NCI-H128 (cell line): ENCODE measurements at regions not wholly inside any gene's neighbourhood (a gene's known extent, or its start where the extent isn't known, plus 50 kb on each side); places are given as distances from the start of the nearest gene placed in this dataset.

Source experiments
- DNase-seq: peaks from one replicate; lab custom pipeline; 2025; ENCODE audit not compliant: unreplicated experiment; lab: John Stamatoyannopoulos, UW

DNA sequence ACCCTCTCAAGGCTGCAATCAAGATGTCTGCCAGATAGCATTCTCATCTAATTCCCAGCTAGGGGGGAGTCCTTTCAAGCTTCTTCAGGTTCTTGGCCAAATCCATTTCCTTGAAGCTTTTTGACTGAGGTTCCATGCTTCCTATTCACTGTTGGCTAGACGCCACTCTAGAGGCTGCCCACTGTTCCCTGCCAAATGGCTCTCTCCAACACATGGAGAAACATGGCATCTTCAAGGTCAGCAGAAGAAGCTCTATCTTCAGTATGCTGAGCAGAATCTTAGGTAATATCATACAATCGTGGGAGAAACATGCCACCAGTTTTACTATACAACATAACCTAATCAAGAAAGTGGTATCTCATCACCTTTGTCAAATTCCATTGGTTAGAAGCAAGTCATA lies 1985.1 kb upstream of the CELF4 start:
- no peak for DNase-seq

DNA sequence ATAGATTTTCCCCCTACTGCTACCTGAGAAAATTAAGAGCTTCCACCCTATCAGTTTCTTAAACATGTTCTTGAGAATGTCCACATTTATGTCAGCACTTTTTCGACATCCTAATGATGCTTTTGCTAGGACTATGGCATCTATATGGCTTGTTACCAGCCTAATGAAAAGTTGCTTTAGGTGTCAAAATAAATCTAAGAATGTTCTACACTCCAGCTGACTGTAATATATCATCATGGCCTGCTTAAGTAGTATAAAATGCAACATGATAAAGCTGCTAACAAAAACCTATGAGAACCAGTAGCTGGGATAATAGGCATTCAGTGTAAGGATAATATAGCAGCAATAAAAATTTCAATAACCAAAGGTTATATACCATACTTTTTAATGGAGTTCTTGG lies 1983.5 kb upstream of the CELF4 start:
- no peak for DNase-seq

DNA sequence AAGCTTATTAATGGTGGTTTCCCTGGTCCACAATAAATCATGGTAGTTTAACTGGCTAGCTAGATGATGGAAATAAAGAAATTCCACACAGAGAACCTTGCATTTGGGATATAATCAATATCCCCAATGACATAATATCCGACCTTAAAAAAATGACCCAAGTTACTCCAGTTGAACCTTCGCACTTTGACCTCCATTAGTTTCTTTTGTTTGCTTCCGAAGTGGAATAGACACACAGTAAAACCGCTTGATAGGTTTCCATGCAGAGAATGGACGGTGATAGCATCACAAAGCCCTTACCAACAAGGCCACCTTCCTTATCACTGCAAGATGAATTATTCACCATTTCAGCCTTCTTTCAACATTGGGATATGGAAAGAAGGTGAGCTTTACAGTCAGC lies 1966.1 kb upstream of the CELF4 start:
- DNase-seq = no peak

DNA sequence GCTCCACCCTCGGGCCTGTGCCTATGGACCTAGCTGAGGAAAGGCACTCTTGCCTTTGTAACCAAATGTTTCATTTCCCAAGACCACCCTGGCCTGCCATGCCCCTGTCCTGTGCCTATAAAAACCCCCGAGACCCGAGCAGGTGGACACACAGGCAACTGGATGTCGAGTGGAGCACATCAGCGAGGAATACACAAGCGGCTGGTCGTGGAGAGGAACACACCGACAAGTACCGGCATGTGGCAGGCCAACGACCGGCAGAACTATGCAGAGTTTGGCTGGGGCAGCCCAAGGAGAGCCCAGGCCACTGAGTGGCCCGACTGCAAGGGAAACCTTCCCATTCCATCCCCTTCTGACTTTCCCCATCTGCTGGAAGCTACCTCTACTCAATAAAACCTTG lies 1963.8 kb upstream of the CELF4 start:
- no peak for DNase-seq

DNA sequence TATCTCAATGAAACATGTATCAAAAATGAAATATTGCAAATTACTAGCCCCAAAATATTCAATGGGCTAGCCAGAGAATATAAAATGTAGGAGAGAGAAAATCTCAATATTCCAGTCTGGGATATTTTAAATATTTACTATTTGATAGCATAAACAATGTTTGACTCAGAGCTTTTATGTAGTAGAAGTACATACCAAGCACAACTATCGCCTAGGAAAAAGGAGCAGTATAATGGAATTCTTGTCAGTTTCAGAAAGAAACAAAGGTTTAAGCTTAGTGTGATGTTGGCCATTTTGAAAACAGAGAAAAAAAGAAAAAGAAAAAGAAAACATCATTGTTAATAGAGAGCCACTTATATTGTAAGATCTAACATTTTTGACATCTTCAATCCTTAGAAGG lies 1961.9 kb upstream of the CELF4 start:
- no peak for DNase-seq

DNA sequence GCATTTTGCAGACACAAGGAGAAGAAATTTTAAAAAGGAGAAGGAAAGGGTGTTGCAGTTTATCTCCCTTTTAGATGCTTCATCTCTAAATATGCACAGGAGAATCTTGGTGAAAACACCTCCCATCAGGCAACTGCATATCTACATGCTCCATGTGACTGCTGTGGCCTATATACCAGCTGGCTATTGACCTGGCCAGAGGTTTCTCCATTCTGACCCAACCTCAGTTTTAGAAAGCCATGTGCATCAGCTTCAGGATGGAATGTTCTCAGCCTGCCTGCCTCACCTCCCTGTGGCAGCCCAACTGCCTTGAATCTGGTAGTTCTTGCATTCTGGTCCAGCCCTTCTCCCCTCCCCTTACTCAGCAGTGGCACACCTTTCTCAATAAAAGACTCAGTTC lies 1958.8 kb upstream of the CELF4 start:
- DNase-seq = no peak

DNA sequence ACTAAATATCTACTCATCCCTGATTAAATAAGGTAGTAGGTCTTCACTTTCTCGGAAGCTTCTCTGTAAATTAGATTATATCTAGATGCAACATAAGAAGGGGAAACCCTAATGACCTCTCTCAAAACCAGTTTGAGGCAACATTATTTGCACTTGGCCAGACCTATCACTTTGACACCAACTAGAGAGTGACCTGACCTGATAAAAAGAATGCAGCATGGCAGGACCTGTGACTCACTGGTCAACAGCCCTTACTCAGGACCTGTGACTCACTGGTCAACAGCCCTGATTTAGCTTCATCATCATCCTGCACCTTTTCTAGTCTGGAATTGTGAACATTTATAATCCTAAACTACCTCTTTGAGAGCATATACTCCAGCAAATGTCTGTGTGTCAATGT lies 1957.7 kb upstream of the CELF4 start:
- no peak for DNase-seq

DNA sequence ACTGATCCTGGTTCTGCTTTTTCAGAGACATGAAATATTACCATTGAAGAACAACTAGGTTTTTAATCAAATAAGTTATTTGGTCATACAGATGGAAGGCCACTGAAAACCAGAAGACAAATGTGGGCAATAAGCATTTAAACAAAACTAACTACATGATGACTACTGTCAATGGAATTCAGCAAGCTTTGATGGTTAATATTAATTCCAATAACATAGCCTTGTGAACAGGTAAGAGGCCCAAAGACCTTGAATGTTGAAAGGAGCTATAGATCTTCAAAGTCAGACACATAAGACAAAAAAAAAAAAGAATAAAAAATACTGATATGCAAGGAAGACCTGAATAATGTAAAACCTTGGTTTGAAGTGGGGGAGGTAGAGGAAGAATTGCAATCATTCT lies 1955.6 kb upstream of the CELF4 start:
- DNase-seq = no peak

DNA sequence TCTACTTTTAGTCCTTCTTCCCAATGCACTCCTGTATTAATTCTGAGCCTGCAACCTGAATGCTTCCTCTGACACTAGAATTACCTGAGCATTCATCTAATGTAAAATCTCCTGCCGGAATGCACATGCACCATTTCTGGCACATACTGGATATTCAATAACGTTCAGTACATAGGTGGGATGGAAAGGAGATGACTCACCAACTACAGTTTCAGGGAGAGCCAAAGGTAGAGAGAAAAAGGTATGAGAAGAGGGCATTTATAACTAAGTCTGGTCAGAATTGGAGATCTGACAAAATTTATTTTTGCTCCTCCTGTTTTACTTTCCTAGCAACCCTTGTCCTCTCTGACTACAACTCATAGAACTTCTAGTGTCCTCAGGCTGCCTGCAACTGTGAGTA lies 1954.1 kb upstream of the CELF4 start:
- DNase-seq = no peak

DNA sequence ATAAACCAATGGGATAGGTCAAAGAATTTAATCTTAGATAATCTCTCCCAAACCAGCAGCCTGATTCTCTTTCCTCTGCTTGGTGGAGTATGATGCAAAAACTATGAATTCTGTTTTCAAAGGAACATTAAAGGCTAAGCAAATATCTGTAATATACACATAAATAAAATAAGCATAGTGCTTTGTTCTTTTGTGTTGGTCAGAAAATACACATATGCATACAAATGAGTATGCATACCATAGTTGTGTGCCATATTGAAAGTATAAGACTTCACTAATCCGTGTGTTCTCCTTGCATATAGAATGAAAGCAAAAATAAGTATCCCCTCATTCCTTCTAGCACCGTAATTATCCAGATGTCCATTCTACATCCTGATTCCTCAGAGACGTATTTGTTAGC lies 1949.7 kb upstream of the CELF4 start:
- DNase-seq = no peak

DNA sequence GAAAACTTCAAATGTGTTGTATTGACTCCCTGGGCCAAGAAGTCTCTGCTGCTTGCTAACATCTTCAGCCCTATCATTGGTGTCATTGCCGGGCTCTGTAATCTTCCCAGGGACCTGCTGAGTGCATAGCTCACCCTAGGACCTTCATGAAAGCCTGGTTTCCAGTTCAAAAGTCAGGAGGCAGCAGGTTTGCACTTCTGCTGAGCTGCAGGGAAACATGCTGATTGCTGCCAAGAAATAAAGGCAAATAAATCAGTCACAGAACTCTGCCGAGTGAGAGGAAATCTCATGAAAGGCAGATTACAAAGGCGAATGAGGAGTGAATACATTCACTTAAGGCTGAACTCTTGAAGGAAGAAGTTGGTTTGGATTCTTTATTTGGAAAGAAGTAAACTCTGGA lies 1947.6 kb upstream of the CELF4 start:
- DNase-seq = no peak

DNA sequence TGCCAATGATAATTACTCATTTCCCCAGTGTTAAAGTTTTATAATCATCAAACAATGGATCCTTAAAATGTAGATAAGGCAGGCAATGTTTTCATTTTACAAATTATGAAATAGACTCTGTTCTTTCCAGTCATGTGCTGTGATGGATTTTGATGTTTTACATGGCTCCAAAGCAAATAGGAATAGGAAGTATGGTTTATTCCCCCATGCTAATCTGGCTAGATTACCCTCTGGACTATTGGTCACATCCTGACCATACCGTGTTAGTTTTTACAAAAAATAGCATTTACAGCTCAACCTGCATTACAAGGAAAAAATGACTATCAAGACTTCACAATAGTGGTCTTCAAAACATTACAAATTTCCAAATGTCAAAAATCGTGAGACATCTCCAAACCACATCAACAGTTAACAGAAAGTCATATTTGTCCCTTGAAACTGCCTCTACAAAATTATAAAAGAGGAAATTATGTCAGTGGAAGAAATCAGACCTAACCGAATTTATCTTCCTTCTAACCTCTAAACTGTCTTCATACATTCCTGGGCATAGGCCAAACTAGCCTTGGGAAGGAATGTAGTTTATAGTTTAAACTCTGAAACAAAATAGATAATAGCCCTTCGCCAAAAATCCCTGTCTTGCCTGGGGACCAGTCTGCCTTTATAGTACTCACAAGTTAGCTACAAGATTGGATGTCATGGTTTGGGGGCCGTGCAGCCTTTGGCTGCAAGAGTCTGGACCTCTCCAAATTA lies 1941.2 kb upstream of the CELF4 start:
- no peak for DNase-seq

DNA sequence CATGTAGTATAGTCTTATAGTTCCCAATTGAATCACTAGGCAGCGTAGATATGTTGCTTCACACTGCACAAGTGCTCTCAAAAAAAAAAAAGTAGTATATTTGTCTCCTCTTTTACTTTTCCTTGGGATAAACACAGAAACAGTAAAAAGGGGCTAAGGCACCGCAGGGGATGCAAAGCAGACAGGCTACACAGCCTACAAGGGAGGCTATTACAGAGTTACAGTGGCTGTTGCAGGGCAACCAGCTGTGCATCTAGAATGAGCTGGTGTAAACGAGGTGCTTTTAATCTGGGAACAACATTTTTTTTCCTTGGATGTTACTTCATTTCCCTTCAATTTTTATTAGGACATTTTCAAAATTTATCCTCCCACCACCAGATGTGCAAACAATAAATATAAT lies 1934.7 kb upstream of the CELF4 start:
- no peak for DNase-seq

DNA sequence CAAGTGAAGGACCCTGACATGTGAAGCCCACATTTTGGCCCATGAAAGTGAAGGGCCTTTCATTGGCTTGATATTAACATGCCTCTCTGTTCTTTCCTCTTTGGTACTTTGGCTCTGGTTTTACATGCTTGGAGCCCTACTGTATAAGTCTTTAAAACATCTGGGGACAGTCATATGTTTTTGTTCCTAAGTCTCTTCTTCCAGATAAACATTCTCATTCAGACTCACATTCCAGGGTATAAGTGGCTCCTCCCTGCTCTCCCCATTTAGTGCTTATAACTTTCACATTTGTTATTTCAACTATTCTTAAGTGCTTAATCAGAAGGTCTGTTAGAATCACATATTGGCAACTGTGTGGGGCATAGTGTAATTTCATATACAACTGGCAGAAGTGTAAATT lies 1932.2 kb upstream of the CELF4 start:
- DNase-seq = no peak

DNA sequence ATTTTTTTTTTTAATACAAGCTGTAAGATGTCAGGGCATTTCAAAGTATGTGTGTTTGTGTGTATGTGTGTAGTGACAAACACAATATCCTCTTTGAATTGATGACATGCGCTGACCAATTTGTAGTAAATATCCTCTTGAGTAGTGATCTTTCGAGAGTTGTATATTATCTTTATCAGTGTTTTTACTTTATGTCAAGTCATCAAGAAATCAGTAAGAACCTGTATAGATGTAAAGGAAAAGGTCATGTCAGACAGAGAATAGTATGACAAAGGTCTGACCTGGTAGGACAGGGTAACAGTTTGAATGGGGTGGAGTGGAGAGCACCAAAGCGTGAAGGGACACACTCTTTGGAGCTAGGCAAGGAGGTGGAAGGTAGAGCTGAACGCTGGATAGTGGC lies 1931.4 kb upstream of the CELF4 start:
- no peak for DNase-seq

DNA sequence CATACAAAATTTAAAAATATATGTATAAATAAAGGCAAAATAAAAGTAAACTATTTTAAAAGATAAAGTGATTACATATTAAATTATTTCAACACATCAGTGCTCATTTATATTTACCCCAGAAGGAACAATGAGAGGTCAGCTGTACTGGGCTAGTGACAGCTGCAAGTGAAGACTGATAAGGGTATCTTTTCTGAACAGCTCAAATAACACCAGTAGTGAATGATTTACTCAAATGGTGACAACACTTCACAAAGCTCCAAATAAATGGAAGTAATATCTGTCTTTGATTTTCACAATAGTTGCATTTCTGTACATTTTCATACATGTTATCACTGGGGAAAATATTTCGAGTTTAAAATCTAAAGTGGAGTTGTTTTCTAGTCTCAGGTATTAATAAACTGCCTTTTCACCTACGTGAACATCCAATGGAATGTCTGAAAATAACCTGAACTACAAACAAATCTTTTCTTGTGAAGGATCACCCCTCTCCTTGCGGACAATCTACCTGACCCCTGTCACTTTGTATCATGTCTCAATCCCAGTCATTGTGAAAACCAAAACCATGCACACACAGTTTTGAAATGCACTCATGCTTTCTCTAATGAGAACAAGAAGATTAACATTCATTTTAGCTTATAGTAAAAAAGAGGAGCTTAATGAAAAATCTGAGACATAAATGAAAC lies 1928.8 kb upstream of the CELF4 start:
- DNase-seq = no peak

DNA sequence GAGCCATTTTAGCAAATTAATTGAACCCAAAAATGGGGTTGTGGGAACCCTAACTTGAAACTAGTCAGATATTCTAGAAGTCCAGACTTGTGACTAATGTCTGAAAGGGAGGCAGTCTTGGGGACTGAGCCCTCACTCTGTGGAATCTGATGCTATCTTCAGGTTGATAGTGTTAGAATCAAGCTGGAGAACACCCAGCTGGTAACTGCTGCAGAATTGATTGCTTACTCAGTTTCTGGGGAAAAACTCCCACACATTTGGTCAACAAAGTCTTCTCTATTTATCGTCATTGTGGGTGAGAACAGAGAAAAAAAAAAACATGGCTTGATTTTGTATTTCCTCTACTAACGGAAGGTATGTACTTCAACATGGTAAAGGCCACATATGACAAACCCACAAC lies 1925.8 kb upstream of the CELF4 start:
- no peak for DNase-seq

DNA sequence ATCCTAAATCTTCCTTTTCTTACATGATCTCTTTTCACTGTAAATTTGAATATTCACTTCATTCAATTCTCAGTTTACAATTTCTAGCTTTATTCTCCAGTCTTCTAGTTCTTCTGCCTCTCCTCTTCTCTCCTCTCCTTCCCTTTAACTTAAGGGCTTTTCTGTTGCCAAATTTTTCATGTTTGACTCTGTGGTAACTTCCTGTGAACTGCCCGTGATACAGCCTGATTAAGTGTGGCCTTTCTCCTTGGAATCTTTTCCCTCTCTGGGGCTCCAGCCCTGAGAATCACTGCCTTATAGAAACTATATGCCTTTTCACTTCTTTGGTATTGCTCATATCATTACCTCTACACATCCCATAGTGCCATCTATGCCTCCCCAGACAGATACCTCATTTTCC lies 1923.8 kb upstream of the CELF4 start:
- no peak for DNase-seq

DNA sequence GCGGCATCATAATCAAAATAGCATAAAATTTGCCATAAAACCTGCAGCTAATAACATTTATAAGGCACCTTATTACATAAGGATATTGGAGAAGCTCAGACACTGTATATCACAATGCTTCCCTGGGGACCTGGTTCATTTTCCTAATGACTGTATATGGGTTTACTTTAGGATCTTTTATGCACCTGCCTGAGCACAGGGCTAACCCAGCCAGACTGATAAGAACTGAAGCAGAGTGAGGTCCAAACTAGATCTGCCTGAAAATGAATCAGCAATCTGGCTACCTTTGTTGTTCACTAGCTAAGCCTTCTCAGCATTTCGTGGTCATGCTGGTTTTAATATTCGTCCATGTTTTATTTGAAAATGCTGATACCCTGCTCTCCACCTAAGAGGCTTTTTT lies 1922.3 kb upstream of the CELF4 start:
- DNase-seq = no peak

DNA sequence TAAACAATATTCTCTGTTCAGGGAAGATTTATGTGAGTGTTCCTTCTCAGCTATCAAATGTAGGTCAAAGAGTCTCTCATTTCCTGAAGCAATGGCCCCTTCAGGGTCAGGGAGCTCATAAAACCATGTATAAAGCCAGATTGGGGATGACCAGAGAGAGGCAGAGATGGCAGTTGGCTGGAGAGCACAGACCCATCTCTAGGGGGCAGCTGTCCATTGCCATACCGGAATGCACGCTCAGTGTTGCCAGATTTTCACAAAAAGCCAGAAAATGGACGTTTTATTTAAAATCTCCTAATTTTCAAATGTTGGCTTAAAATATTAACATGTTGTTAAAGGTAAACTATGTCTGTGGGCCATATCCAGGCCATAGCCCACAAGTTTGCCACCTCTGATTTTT lies 1920.7 kb upstream of the CELF4 start:
- no peak for DNase-seq

DNA sequence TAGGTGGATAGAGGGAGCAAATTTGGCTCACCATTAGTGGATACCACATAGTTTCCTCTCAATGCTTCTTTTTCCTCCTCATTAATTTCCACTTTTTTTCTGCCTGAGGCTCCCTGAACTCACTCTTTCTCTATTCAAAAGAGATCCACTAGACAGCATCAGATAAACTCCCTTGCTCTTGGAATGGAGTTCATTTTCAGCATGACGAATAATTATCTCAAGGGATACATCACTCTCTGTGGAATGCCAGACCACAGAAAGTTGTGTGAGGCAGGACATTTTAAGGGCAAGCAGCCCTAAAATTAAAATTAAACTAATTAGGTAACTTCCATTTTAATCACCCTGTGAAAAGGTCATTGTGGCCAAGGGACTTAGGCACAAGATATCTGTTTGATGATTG lies 1920.1 kb upstream of the CELF4 start:
- no peak for DNase-seq

DNA sequence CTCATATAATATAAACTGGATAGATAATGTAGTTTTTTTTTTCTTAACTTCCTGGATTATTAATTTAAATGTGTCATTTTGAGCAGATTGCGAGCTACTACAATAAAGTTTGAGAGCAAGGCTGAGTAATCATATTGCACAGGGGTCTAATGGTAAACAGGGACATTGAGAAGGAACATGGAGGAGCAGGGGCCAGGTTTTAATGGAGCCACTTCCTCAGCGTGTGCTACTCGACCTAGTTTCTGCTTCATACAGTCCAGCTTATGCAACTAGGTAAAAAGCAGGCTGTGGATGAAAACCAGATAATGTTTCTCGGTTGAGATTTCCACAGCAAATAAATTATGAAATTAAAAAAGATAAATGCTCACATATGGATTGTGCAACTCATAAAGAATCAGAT lies 1915.7 kb upstream of the CELF4 start:
- DNase-seq = no peak
